WTC11 (cell line): ENCODE measurements at regions not wholly inside any gene's neighbourhood (a gene's known extent, or its start where the extent isn't known, plus 50 kb on each side); places are given as distances from the start of the nearest gene placed in this dataset.

ENCODE experiments used
- CREB1 ChIP-seq: sonication (generic); formaldehyde crosslinking; IDR thresholded peaks from 2 replicates; pipeline ENCODE4 v1.8.0; 2023; ENCODE audit warnings: mild to moderate bottlenecking, missing genetic modification reagents
- FOXP1 ChIP-seq: sonication (generic); formaldehyde crosslinking; IDR thresholded peaks from 2 replicates; pipeline ENCODE4 v1.8.0; 2022; ENCODE audit warnings: missing genetic modification reagents, mild to moderate bottlenecking, moderate library complexity, borderline replicate concordance
- TP53 ChIP-seq: sonication (generic); formaldehyde crosslinking; IDR thresholded peaks from 2 replicates; pipeline ENCODE4 v1.8.1; 2023; ENCODE audit warnings: mild to moderate bottlenecking, missing genetic modification reagents
- ZNF138 ChIP-seq: sonication (generic); formaldehyde crosslinking; conservative IDR thresholded peaks from 2 replicates; pipeline ENCODE4 v1.8.1; 2022; ENCODE audit warnings: mild to moderate bottlenecking, moderate library complexity, missing genetic modification reagents
- TF ChIP-seq, protein P1 (sequence below): fragments of 200-600 bp; IDR thresholded peaks from 2 replicates; pipeline ENCODE4 v1.8.0; 2022; ENCODE audit warnings: antibody characterized with exemption
- TF ChIP-seq, protein P2 (sequence below): sonication (generic); formaldehyde crosslinking; IDR thresholded peaks from 2 replicates; pipeline ENCODE4 v1.8.1; 2023; ENCODE audit warnings: mild to moderate bottlenecking, missing genetic modification reagents

DNA sequence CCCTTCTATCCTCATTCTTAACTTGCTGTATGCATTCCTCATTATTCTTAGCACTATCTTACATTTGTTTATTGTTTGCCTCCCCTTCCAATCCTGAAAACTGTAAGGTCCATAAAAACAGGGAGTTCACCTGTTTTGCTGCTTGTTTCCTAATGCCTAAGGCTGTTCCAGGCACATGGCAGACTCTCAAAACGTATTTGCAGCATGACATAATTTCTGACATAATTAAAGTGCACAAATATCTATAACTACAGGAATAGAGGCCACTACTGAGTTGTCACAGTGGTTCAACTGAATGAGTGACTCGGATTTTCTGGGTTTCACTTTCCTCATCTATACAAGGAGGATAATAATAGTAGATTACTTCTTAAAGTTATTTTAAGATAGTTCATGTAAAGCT, 83.0 kb downstream of the HFE start:
- TF ChIP-seq ZNF138 (CRISPR knock-in tag): no peak
- TF ChIP-seq, protein P1, sequence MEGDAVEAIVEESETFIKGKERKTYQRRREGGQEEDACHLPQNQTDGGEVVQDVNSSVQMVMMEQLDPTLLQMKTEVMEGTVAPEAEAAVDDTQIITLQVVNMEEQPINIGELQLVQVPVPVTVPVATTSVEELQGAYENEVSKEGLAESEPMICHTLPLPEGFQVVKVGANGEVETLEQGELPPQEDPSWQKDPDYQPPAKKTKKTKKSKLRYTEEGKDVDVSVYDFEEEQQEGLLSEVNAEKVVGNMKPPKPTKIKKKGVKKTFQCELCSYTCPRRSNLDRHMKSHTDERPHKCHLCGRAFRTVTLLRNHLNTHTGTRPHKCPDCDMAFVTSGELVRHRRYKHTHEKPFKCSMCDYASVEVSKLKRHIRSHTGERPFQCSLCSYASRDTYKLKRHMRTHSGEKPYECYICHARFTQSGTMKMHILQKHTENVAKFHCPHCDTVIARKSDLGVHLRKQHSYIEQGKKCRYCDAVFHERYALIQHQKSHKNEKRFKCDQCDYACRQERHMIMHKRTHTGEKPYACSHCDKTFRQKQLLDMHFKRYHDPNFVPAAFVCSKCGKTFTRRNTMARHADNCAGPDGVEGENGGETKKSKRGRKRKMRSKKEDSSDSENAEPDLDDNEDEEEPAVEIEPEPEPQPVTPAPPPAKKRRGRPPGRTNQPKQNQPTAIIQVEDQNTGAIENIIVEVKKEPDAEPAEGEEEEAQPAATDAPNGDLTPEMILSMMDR: no peak
- TF ChIP-seq, protein P2, sequence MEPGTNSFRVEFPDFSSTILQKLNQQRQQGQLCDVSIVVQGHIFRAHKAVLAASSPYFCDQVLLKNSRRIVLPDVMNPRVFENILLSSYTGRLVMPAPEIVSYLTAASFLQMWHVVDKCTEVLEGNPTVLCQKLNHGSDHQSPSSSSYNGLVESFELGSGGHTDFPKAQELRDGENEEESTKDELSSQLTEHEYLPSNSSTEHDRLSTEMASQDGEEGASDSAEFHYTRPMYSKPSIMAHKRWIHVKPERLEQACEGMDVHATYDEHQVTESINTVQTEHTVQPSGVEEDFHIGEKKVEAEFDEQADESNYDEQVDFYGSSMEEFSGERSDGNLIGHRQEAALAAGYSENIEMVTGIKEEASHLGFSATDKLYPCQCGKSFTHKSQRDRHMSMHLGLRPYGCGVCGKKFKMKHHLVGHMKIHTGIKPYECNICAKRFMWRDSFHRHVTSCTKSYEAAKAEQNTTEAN (CRISPR knock-in tag): no peak
- no peak for TF ChIP-seq CREB1 (CRISPR knock-in tag)
- TF ChIP-seq TP53: no peak
- TF ChIP-seq FOXP1 (CRISPR knock-in tag): no peak
